Gastroesophageal sphincter (tissue), 4 donors: ENCODE measurements at regions not wholly inside any gene's neighbourhood (a gene's known extent, or its start where the extent isn't known, plus 50 kb on each side); places are given as distances from the start of the nearest gene placed in this dataset.

ENCODE experiments used
- ATAC-seq: fragments of 150-250 bp; one replicate; pipeline ENCODE4 v1.9.1; 2016; ENCODE audit warnings: mild to moderate bottlenecking, moderate library complexity
- H3K27ac ChIP-seq, 4 donors: fragments of 200-600 bp; sonication (generic) in 3 of 4; 1 replicate in 3 of 4; 2 replicates in 1 of 4; pipeline ENCODE4 v1.5.1; 2016 to 2019
- H3K27me3 ChIP-seq: fragments of 200-600 bp; sonication (generic); one replicate; pipeline ENCODE4 v1.5.1; 2019
- H3K36me3 ChIP-seq, 2 donors: fragments of 200-600 bp; sonication (generic); one replicate each; pipeline ENCODE4 v1.5.1; 2019; ENCODE audit warnings: control low read depth in 1 of 2
- H3K4me1 ChIP-seq, 3 donors: fragments of 200-600 bp; sonication (generic); 1 replicate in 2 of 3; 2 replicates in 1 of 3; pipeline ENCODE4 v1.5.1; 2016 to 2019; ENCODE audit warnings: control low read depth in 2 of 3
- H3K4me3 ChIP-seq, 2 donors: fragments of 200-600 bp; sonication (generic); one replicate each; pipeline ENCODE4 v1.5.1; 2019; ENCODE audit warnings: mild to moderate bottlenecking in 1 of 2, moderate library complexity in 1 of 2
- H3K9me3 ChIP-seq, 3 donors: fragments of 200-600 bp; sonication (generic); one replicate each; pipeline ENCODE4 v1.5.1; 2017 to 2019; ENCODE audit warnings: control low read depth in 2 of 3
- CTCF ChIP-seq, 4 experiments: fragments of 200-600 bp in 2 of 4; fragments of 450-650 bp in 2 of 4; sonication (generic) in 1 of 4; IDR thresholded peaks; one replicate each; pipeline ENCODE4 v1.5.1; 2017 to 2019; ENCODE audit warnings: antibody characterized with exemption in 4 of 4, mild to moderate bottlenecking in 2 of 4, moderate library complexity in 2 of 4
- EP300 ChIP-seq: sonication (generic); formaldehyde crosslinking; IDR thresholded peaks from one replicate; pipeline ENCODE4 v1.6.1; 2017; ENCODE audit warnings: antibody characterized with exemption, mild to moderate bottlenecking
- POLR2A ChIP-seq, 2 donors: fragments of 450-650 bp; IDR thresholded peaks; one replicate each; pipeline ENCODE4 v1.6.1; 2017; ENCODE audit warnings: antibody characterized with exemption in 2 of 2, mild to moderate bottlenecking in 2 of 2, moderate library complexity in 1 of 2
- POLR2AphosphoS5 ChIP-seq: sonication (generic); formaldehyde crosslinking; IDR thresholded peaks from one replicate; pipeline ENCODE4 v1.6.1; 2017; ENCODE audit warnings: antibody characterized with exemption
- WGBS, 2 donors: methylation state at CpG; one replicate each; pipeline ENCODE4 v1.1.5; 2018; ENCODE audit warnings: low coverage in 1 of 2; 5-methylcytosine and 5-hydroxymethylcytosine counted together

GRCh38 chr2:12506846-12507245 lies 209.9 kb upstream of the TRIB2 start:
- TF ChIP-seq EP300: no peak
- TF ChIP-seq POLR2A (IDR thresholded peaks at IDR 0.05): no peak
- no peak for TF ChIP-seq CTCF (IDR thresholded peaks at IDR 0.05)
- TF ChIP-seq POLR2AphosphoS5: no peak
- 79 to 90% methylated on average over 1 to 2 of the region's 2 CpGs for WGBS, 2 donors
- H3K9me3 ChIP-seq: no peaks in the 10 kb centered on the region
- no peak overlapping the region for H3K27ac ChIP-seq
- no peaks in the 10 kb centered on the region for H3K27me3 ChIP-seq
- H3K36me3 ChIP-seq: no peaks in the 10 kb centered on the region
- no peak for ATAC-seq
- no peak overlapping the region for H3K4me3 ChIP-seq
- H3K4me1 ChIP-seq: no peaks in the 10 kb centered on the region

- Histone ChIP-seq H3K9me3 (no peaks in the 10 kb centered on the region), H3K27me3 (no peaks in the 10 kb centered on the region), H3K27ac (no peak overlapping the region), H3K4me3 (no peak overlapping the region), H3K4me1 (no peaks in the 10 kb centered on the region), H3K36me3 (no peaks in the 10 kb centered on the region)
- ATAC-seq: no peak
- 79 to 88% methylated on average over 3 to 6 of the region's 7 CpGs for WGBS, 2 donors
- TF ChIP-seq CTCF (IDR thresholded peaks at IDR 0.05): no peak
- no peak for TF ChIP-seq EP300
Measured at GRCh38 chr2:12507295-12507694, 209.4 kb upstream of the TRIB2 start.

GRCh38 chr2:12510070-12510469 lies 206.7 kb upstream of the TRIB2 start:
- Histone ChIP-seq H3K4me1 (no peaks in the 10 kb centered on the region), H3K36me3 (no peaks in the 10 kb centered on the region), H3K9me3 (no peaks in the 10 kb centered on the region), H3K4me3 (no peak overlapping the region), H3K27me3 (no peaks in the 10 kb centered on the region), H3K27ac (no peak overlapping the region)
- TF ChIP-seq CTCF (IDR thresholded peaks at IDR 0.05) (no peak), POLR2AphosphoS5 (no peak), EP300 (no peak), POLR2A (IDR thresholded peaks at IDR 0.05) (no peak)
- ATAC-seq: no peak

GRCh38 chr2:12513339-12513738 lies 203.4 kb upstream of the TRIB2 start:
- ATAC-seq: no peak
- 80% methylated on average over 1 of the region's 1 CpG; no CpG with 5 or more reads in 1 of the 2 donors for WGBS, 2 donors
- Histone ChIP-seq H3K9me3 (no peaks in the 10 kb centered on the region), H3K27ac (no peak overlapping the region), H3K27me3 (no peaks in the 10 kb centered on the region), H3K4me1 (no peaks in the 10 kb centered on the region), H3K4me3 (no peak overlapping the region), H3K36me3 (no peaks in the 10 kb centered on the region)
- TF ChIP-seq POLR2AphosphoS5 (no peak), CTCF (IDR thresholded peaks at IDR 0.05) (no peak), EP300 (no peak), POLR2A (IDR thresholded peaks at IDR 0.05) (no peak)

GRCh38 chr2:12514168-12514567 lies 202.6 kb upstream of the TRIB2 start:
- WGBS, 2 donors: 88 to 89% methylated on average over 3 of the region's 3 CpGs
- no peaks in the 10 kb centered on the region for H3K4me1 ChIP-seq
- no peak for ATAC-seq
- no peaks in the 10 kb centered on the region for H3K9me3 ChIP-seq
- H3K36me3 ChIP-seq: no peaks in the 10 kb centered on the region
- H3K27me3 ChIP-seq: no peaks in the 10 kb centered on the region
- H3K27ac ChIP-seq: no peak overlapping the region
- no peak overlapping the region for H3K4me3 ChIP-seq
- TF ChIP-seq EP300 (no peak), POLR2A (IDR thresholded peaks at IDR 0.05) (no peak), POLR2AphosphoS5 (no peak), CTCF (IDR thresholded peaks at IDR 0.05) (no peak)
